DND-41 (cell line): ENCODE measurements at regions not wholly inside any gene's neighbourhood (a gene's known extent, or its start where the extent isn't known, plus 50 kb on each side); places are given as distances from the start of the nearest gene placed in this dataset.

Experiments
- CTCF ChIP-seq: IDR thresholded peaks from 2 replicates; pipeline ENCODE4 v1.5.1; 2012; ENCODE audit warnings: borderline replicate concordance, low read length, moderate library complexity, mild to moderate bottlenecking; ENCODE audit not compliant: poor library complexity, severe bottlenecking; ENCODE audit errors: extremely low read depth
- EZH2 ChIP-seq: IDR thresholded peaks from 3 replicates; pipeline ENCODE4 v1.6.1; 2012; ENCODE audit warnings: borderline replicate concordance, low read depth, mild to moderate bottlenecking, moderate library complexity, low read length, inconsistent platforms; ENCODE audit not compliant: severe bottlenecking

GRCh38 chr13:80755910-80756309 lies 415.0 kb upstream of the SPRY2 start:
- TF ChIP-seq CTCF (no peak), EZH2 (no peak)
